GM21786 (cell line): ENCODE measurements at regions not wholly inside any gene's neighbourhood (a gene's known extent, or its start where the extent isn't known, plus 50 kb on each side); places are given as distances from the start of the nearest gene placed in this dataset.

ENCODE experiments used
- ATAC-seq: cut with Tn5 transposase; IDR thresholded peaks from one replicate; pipeline ENCODE4 v1.9.1; 2021; ENCODE audit not compliant: unreplicated experiment

- ATAC-seq, result no peak
These were observed 138.8 kb upstream of the CCL2 start for GRCh38 chr17:34116306-34116705.

DNA sequence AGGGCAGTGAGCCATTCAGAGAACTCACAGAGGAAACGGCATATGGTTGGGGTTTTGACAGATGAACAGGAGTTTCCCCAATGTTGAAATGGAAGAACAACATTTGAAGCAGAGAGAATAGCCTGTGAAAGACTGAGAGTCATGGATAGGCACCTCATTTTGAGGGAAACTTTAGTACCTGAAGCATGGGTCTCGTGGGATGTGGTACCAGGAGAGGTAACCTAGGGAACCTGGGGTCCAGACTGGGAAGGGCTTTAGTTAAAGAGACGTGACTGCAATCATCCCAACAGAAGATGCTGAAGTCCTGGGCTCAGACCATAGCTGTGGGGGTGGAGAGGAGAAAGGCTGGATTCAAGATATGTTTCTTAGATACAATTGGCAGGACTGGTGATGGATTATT is 137.8 kb upstream of the CCL2 start:
- ATAC-seq, result no peak

- ATAC-seq, result no peak
These were observed 137.3 kb upstream of the CCL2 start for GRCh38 chr17:34117811-34118210.

DNA sequence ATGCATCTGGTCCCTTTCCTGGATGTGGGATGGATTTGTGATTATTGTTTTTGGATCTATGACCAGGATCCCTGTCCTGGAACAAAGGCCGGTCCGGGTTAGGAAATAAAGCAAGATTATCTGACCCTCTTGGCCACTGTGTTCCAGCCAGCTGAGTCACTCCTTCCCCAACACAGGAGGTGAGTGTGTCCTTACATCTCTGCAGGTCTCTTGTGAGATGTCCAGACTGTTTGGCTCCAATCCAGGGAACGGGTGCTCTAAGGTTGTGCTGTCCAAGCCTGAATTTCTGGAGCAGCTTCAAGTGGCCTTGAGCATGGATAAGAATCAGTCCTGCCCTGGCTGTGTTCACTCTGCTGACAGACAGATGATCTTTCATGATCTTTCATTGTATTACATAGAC is 136.5 kb upstream of the CCL2 start:
- ATAC-seq, result no peak

GRCh38 chr17:34121311-34121710 is 133.8 kb upstream of the CCL2 start:
- ATAC-seq, result no peak

DNA sequence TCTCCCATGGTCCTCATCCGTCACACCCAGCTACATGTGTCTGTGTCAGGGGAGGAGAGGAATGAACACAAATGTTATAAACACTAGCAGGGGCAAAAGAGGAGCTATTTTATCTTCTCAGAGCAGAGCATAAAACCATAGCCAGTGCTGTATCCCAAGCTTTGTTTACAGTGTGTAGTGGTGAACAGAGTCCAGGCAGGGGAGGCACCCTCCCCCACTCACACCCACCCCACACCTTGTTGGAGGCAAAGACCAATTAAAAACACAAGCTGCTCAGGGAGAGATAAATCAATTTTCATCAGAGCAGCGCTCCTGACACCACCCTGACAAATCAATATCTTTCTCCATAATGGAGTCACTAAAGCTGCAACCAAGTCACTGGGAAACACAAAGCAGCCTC is 132.6 kb upstream of the CCL2 start:
- ATAC-seq, result no peak

- no peak for ATAC-seq
These were observed 130.1 kb upstream of the CCL2 start for GRCh38 chr17:34125010-34125409.

DNA sequence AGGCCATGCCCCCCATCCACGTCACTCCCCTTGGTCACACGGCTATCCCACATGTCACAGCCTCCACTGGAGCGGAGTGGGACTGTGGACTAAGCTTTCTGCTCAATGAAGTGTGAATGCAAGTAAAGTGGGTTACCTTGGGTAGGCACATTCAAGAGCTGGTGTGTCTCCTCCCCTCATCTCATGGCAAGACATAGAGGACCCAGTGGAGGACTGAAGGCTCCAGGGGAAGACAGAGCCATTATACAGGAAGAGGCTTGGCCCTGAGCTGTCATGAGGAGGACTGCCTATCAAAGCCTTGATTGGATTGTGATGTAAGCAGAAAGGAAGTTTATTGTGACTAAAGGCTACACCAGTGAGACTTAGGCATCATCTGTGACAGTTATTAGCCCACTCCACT is 129.2 kb upstream of the CCL2 start:
- ATAC-seq, result no peak

DNA sequence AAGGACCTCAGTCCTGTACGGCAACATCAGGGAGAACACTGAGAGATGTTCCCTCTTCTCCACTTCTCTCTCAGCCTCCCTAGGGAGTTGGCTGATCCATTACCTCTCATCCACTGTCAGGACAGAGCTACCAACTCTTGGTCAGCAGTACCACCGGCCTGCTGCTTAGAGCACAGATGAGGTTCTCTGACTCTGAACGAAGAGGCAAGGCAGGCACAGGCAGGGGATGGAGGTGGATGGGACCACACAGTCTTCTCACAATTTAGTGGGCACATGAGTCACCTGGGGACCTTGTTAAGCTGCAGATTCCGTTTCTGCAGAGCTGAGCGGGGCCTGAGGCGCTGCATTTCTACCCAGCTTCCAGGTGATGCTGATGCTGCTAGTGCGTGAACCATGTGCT is 128.6 kb upstream of the CCL2 start:
- ATAC-seq, result no peak

GRCh38 chr17:34126965-34127364 is 128.1 kb upstream of the CCL2 start:
- no peak for ATAC-seq

DNA sequence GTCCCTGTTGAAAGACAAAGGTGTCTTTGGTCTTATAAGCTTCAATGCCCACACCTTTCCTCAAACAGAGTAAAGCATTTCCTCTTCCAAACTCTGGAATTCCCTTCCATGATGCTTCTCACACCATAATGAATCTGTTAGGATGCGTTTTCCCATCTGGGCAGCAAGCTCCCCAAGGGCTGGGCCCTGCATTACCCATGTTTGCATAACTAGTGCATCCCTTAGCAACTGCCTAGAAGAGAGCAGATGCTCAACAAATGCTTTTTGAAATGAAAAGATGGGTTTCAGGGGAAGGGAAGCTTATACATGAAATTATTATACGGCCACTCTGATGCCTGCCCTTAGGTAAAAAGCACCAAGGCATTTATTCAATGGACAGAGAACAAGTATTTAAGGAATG is 124.5 kb upstream of the CCL2 start:
- no peak for ATAC-seq

DNA sequence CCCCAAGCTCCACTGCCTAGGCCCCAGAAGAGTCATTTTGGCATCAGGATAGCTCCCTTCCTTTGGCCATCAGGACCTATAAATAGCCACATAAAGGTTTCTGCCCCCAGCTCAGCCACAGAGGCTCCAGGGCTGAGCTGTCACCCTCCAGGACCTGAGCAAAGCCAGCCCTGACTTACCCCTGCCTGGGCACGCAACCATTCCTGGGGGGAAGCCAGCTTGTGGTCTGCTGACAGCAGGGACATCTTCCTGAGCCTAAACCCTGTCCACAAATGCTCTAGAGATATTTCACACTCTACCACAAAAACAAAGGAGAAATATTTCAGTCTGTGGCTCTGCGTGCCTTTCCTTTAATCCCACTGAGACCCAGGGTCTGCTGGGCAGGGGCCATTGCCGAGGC is 123.7 kb upstream of the CCL2 start:
- no peak for ATAC-seq

DNA sequence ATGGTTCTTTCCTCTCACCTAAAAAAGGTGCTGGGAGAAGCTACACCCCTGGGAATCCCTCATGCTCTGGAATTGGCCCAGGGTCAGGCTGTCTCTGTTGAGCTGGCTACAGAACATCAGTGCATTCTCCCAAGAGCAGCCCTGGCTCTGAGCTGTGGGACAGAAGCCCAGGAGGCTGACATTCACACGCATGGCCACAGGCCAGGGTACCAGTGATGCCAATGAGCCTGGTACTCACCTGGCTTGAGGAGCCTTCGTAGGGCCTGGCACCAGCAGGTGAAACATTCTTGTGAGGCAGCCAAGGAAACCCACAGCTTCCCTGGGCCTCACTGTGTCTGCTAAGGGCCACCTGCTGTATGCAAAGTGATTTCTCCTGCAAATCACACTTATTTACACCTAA is 121.7 kb upstream of the CCL2 start:
- ATAC-seq, result no peak

DNA sequence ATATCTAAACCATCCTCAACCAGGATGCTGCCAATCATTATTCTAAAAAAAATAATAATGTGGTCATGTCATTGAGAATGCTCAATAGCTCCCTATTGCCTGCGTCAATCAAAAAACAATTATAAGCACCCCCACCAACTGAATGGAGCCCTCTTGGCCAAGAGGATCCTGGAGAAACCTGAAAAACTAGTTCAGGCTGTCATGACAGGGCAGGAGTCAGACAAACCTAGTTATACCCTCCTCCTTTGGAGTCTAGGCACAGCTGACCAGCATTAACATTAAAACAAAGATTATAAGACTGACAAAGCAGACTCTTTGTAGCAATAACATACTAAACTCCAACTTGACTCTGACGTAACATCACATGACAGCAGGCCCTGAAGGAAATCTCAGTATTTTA is 119.2 kb upstream of the CCL2 start:
- no peak for ATAC-seq

DNA sequence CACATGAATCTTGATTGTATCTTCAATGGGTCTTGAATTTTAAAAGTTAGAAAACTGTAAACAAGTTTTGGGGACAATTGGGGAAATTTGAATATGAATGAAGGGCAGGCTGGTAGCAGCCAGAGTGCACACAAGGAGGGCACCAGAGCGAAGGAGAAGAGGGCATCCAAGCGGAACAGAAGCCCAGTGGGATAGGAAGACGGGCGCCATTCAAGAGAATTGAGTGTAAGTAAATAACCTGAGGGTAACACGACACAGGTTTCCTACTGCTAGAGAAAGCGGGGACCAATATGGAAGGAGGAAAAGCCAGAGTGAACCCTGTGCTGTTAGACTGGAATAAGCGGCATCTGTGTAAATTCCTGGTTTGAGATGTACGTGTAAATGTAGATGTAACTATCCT is 115.1 kb upstream of the CCL2 start:
- ATAC-seq, result no peak

DNA sequence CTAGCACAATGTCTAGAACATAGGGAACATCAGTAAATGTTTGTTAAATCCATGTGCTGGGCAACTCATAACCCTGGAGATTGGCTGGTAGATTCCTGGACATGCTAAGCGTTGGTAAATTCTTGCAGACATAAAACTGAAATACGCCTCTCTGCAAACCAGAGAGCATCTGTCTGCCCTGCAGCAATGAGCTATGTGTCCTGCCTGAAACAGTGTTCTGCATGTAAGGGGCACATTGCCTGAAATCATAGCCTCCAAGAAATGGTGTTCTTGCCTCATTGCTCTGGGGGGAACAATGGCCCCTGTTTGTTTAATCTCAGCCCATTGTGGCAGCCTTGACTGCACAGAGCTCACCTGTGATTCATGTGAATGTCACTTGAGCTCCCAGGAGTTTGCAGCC is 113.5 kb upstream of the CCL2 start:
- ATAC-seq, result no peak

GRCh38 chr17:34143430-34143829 is 111.7 kb upstream of the CCL2 start:
- ATAC-seq, result no peak

DNA sequence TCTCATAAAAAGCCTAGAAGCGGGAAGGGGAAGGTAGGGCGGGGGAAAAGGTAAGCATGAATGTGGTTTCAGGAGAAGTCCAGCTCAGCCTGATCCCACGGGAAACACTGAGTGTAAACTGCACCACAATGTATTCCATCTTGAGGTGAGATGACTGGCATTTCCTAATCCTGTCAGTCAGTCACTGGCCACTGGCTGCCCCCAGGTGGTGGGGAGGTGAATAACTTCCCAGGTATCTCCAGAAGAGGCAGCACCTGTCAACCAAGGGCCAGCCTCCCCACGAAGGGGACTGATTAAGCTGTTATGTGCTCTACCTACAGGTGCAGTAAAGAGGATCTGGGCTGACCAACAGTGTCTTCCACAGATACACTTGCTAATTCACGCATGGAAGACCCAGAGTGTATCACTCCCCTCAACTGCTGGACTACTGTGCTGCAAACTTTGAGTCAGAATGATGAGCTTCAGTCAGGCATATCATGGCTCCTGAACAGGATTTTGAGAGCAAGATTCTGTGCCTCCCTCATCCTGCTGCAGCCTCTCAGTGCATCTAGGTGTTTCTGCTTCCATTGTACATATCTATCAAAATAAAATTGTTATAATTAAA is 108.5 kb upstream of the CCL2 start:
- no peak for ATAC-seq

GRCh38 chr17:34151102-34151501 is 104.0 kb upstream of the CCL2 start:
- no peak for ATAC-seq

- no peak for ATAC-seq
These were observed 101.1 kb upstream of the CCL2 start for GRCh38 chr17:34153991-34154390.

DNA sequence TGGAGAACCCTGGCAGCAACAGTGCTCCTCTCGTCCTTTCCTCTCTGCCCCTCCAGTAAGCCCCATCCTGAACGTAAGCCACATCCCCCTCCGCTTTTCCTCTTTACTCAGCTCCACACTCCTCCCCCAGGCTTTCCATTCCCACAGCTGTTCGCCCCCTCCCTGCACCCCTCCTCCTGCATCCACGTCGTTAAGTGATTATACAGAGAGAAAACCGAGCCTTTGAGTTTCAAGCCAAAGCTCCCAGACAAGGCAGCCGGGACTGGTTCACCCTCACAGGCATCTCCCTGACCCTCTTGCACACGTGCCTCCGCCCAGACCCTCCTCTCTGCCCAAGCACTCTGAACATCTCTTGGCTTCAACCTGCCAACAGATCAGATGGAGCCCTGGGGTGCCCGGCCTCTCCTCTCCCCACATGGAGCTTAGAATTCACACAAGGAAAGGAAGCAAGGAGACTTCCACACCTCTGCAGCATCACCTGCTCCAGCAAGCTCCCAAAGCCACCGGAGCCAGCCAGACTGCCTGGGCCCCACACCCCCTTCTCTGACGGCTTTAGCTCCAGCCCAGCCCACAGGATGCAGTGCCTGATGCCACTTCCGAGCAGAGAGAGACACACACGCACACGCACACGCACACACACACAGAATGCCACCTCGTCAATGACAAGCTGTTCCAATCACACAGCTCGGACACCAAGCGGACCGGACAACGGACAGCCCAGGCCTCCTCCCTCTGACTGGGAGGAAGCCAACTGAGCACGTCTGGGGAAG is 99.9 kb upstream of the CCL2 start:
- no peak for ATAC-seq

DNA sequence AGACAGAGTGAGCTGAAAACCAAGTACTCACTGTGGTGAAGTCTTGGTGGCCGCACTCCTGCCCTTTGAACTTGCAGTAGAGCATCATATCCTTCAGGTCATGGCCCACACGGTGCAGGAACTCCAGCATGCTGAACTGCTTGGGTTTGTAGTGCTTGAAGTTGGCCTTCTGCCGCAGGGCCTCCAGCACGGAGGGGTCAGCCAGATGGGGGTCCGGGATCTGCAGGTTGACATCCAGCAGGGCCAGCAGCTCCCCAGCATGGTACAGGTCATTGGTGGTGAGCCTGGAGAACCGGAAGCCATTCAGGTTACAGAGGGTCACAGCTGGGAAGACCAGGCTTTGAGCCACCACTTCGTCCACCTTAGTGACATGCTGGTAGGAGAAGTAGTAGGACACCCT is 99.1 kb upstream of the CCL2 start:
- no peak for ATAC-seq

- no peak for ATAC-seq
These were observed 98.7 kb upstream of the CCL2 start for GRCh38 chr17:34156401-34156740.
